Cardiac fibroblast (primary cell): ENCODE measurements at regions not wholly inside any gene's neighbourhood (a gene's known extent, or its start where the extent isn't known, plus 50 kb on each side); places are given as distances from the start of the nearest gene placed in this dataset.

ENCODE experiments used
- DNase-seq, 2 donors: peaks; one replicate each; pipeline versions ENCODE4 v3.0.0 to v3.0.0-alpha.2; 2010; ENCODE audit warnings: low read depth in 2 of 2
- H3K4me3 ChIP-seq, 2 donors: replicated peaks in 1 of 2; 1 replicate in 1 of 2; 2 replicates in 1 of 2; pipeline ENCODE4 v1.5.1; 2011; ENCODE audit warnings: low read depth in 2 of 2, low read length in 2 of 2, mild to moderate bottlenecking in 2 of 2, moderate library complexity in 1 of 2
- TF ChIP-seq, protein P1 (sequence below): IDR thresholded peaks from one replicate; pipeline ENCODE4 v1.5.1; 2011; ENCODE audit warnings: low read depth, mild to moderate bottlenecking, low read length, inconsistent platforms

DNA sequence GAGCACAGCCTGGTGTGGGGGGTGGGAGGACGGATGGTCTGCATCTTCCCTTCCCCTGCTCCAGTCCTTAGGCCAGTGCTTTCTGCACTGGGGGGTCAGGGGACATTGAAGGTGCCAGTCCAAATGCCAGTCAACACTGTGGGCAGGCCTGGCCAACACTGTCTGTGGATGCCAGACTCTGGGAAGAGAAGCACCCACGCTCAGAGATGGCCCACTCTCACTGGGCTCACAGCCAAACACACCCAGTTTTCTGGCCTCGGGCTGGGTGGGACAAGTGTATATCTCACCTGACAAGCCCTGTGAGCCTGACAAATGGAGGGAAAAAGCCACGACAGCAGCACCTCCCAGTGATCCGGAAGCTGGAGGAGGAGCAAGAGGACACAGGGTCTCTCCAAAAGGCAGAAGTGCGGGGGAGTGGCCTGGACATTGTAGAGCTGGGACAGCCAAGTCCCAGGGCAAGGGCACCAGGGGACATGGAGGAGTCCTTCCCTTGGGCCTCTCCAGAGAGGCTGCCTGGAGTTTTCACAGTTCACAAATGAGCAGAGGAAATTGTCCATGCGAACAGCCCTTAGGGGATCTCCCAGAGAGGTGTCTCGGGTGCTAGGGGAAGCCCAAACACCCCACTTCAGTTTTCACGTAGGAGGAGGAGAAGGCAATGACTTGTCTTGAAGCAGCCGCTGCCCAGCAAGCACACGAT lies 79.3 kb downstream of the SDC1 start:
- H3K4me3 ChIP-seq: no peak overlapping the region
- no peak for DNase-seq
- TF ChIP-seq, protein P1, sequence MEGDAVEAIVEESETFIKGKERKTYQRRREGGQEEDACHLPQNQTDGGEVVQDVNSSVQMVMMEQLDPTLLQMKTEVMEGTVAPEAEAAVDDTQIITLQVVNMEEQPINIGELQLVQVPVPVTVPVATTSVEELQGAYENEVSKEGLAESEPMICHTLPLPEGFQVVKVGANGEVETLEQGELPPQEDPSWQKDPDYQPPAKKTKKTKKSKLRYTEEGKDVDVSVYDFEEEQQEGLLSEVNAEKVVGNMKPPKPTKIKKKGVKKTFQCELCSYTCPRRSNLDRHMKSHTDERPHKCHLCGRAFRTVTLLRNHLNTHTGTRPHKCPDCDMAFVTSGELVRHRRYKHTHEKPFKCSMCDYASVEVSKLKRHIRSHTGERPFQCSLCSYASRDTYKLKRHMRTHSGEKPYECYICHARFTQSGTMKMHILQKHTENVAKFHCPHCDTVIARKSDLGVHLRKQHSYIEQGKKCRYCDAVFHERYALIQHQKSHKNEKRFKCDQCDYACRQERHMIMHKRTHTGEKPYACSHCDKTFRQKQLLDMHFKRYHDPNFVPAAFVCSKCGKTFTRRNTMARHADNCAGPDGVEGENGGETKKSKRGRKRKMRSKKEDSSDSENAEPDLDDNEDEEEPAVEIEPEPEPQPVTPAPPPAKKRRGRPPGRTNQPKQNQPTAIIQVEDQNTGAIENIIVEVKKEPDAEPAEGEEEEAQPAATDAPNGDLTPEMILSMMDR: no peak

DNA sequence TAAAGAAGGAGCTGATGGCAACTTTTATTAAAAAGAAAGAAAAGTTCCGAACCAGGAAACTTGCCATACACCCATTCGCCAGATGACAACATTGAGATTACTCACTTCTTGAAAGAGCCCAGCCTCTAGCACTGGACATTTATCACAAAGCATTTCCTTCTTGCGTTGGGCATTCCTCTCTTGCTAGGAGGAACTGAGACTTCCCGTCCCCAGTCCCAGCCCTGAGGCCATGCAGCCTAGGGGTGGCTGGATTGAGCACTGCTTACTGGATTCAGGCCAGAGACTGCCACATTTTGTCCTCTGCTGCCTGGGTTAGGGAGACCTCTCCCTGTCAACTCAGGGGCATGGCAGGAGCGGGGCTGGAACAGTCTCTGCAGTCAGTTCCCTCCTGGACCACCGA lies 80.1 kb downstream of the SDC1 start:
- TF ChIP-seq, protein P1: no peak
- H3K4me3 ChIP-seq: no peak overlapping the region
- no peak for DNase-seq

- no peak overlapping the region for H3K4me3 ChIP-seq
Observed at GRCh38 chr2:20144196-20144595, 80.7 kb downstream of the SDC1 start.

GRCh38 chr2:20143263-20143662 lies 81.7 kb downstream of the SDC1 start:
- DNase-seq: peak; percentile 50 to 51
- TF ChIP-seq, protein P1: no peak

More at GRCh38 chr2:20144196-20144595, 80.7 kb downstream of the SDC1 start:
- TF ChIP-seq, protein P1: no peak
- DNase-seq: no peak

DNA sequence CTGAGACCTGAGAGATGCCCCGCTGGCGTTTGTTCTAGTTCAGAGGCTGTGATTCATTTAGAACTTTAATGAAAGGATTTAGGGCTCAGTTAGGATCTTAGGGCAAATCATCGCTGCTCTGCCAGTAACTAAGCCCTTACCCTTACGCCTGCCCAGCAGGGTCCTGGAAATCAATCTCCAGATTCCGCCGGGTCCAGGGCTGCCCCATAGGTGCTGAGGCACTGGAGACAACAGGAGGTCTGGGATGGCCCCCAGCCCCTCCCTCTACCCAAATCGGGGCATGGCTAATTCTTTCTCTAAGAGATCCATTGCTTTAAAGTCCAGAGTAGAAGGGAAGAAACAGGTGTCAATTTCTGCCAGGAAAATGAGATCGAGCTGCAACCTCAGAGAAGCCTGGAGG lies 83.1 kb downstream of the SDC1 start:
- H3K4me3 ChIP-seq: no peak overlapping the region
- DNase-seq: no peak
- TF ChIP-seq, protein P1: no peak

More at GRCh38 chr2:20143263-20143662, 81.7 kb downstream of the SDC1 start:
- no peak overlapping the region for H3K4me3 ChIP-seq

- TF ChIP-seq, protein P1: no peak
- peak; percentile 91 to 96 for DNase-seq
- H3K4me3 ChIP-seq: no peak overlapping the region
Observed at GRCh38 chr2:20141056-20141762, 83.7 kb downstream of the SDC1 start.
